Colonic mucosa (tissue), 4 donors: ENCODE measurements at regions not wholly inside any gene's neighbourhood (a gene's known extent, or its start where the extent isn't known, plus 50 kb on each side); places are given as distances from the start of the nearest gene placed in this dataset.

Source experiments
- DNase-seq: peaks from one replicate; pipeline ENCODE4 v3.0.0-alpha.2; 2020
- H3K27ac ChIP-seq: fragments of 200-600 bp; one replicate; pipeline ENCODE4 v1.8.0; 2021
- H3K27me3 ChIP-seq: fragments of 200-600 bp; one replicate; pipeline ENCODE4 v1.8.0; 2021
- H3K36me3 ChIP-seq: fragments of 200-600 bp; one replicate; pipeline ENCODE4 v1.8.0; 2021
- H3K4me1 ChIP-seq: fragments of 200-600 bp; one replicate; pipeline ENCODE4 v1.8.0; 2021; ENCODE audit warnings: mild to moderate bottlenecking
- H3K4me3 ChIP-seq: fragments of 200-600 bp; one replicate; pipeline ENCODE4 v1.8.0; 2021
- H3K9ac ChIP-seq, 2 donors: one replicate each; pipeline ENCODE4 v1.7.0; 2013; ENCODE audit warnings: control low read depth in 2 of 2, low read depth in 2 of 2, low read length in 2 of 2
- H3K9me3 ChIP-seq: fragments of 200-600 bp; one replicate; pipeline ENCODE4 v1.8.0; 2021
- CTCF ChIP-seq: fragments of 200-600 bp; IDR thresholded peaks from one replicate; pipeline ENCODE4 v1.8.0; 2022; ENCODE audit warnings: antibody characterized with exemption, mild to moderate bottlenecking
- intact Hi-C: fragments of 100-400 bp; cut with DNase I; formaldehyde crosslinking; loops from one replicate; pipeline ENCODE4 v1.14.1; 2022
- donor health status: healthy.
- donor health status: DM: no; HTN: no; CAD: no.
- donor health status: DM: no; HTN: no; CAD: no.

GRCh38 chr12:84634526-84634925 is 278.1 kb downstream of the SLC6A15 start:
- intact Hi-C loops = no loop called here
- no peaks in the 10 kb centered on the region for H3K9me3 ChIP-seq

GRCh38 chr12:84632556-84632955 is 280.0 kb downstream of the SLC6A15 start:
- Histone ChIP-seq H3K27ac (no peak overlapping the region), H3K36me3 (no peaks in the 10 kb centered on the region), H3K9me3 (no peaks in the 10 kb centered on the region), H3K27me3 (no peaks in the 10 kb centered on the region), H3K9ac (no peak overlapping the region), H3K4me1 (no peaks in the 10 kb centered on the region), H3K4me3 (no peak overlapping the region)
- TF ChIP-seq CTCF = no peak
- intact Hi-C loops = no loop called here
- no peak for DNase-seq

More at GRCh38 chr12:84634526-84634925, 278.1 kb downstream of the SLC6A15 start:
- DNase-seq = no peak
- TF ChIP-seq CTCF = no peak
- no peaks in the 10 kb centered on the region for H3K27me3 ChIP-seq
- no peaks in the 10 kb centered on the region for H3K4me1 ChIP-seq
- no peak overlapping the region for H3K9ac ChIP-seq
- no peak overlapping the region for H3K27ac ChIP-seq
- no peaks in the 10 kb centered on the region for H3K36me3 ChIP-seq
- no peak overlapping the region for H3K4me3 ChIP-seq

GRCh38 chr12:84631020-84631419 is 281.6 kb downstream of the SLC6A15 start:
- Histone ChIP-seq H3K36me3 (no peaks in the 10 kb centered on the region), H3K9me3 (no peaks in the 10 kb centered on the region), H3K4me3 (no peak overlapping the region), H3K9ac (no peak overlapping the region), H3K27ac (no peak overlapping the region), H3K4me1 (no peaks in the 10 kb centered on the region), H3K27me3 (no peaks in the 10 kb centered on the region)
- intact Hi-C loops = no loop called here
- no peak for DNase-seq
- TF ChIP-seq CTCF = no peak

- Histone ChIP-seq H3K9ac (no peak overlapping the region), H3K27me3 (no peaks in the 10 kb centered on the region), H3K4me1 (no peaks in the 10 kb centered on the region), H3K9me3 (no peaks in the 10 kb centered on the region), H3K4me3 (no peak overlapping the region), H3K36me3 (no peaks in the 10 kb centered on the region), H3K27ac (no peak overlapping the region)
- DNase-seq = no peak
- intact Hi-C loops = no loop called here
- no peak for TF ChIP-seq CTCF
Measured at GRCh38 chr12:84627593-84627992, 285.0 kb downstream of the SLC6A15 start.

GRCh38 chr12:84624601-84625000 is 288.0 kb downstream of the SLC6A15 start:
- TF ChIP-seq CTCF = no peak
- Histone ChIP-seq H3K9ac (no peak overlapping the region), H3K36me3 (no peaks in the 10 kb centered on the region), H3K9me3 (no peaks in the 10 kb centered on the region), H3K27ac (no peak overlapping the region), H3K4me1 (no peaks in the 10 kb centered on the region), H3K27me3 (no peaks in the 10 kb centered on the region), H3K4me3 (no peak overlapping the region)
- DNase-seq = no peak
- intact Hi-C loops = no loop called here
